WTC11 (cell line): ENCODE measurements at regions not wholly inside any gene's neighbourhood (a gene's known extent, or its start where the extent isn't known, plus 50 kb on each side); places are given as distances from the start of the nearest gene placed in this dataset.

Experiments
- ATAC-seq: fragments of 200-7000 bp; cut with Tn5 transposase; 2 replicates; pipeline ENCODE4 v1.10.0; 2021; ENCODE audit warnings: mild to moderate bottlenecking, moderate library complexity
- CTCF ChIA-PET: fragments of 300-600 bp; sonication (Branson Sonifier 250); formaldehyde crosslinking; loops from one replicate; lab custom pipeline; 2021; ENCODE audit warnings: antibody characterized with exemption; lab: Charles Lee
- POLR2A ChIA-PET: fragments of 350-600 bp; sonication (Branson Sonifier 250); formaldehyde crosslinking; loops from one replicate; lab custom pipeline; 2021; ENCODE audit warnings: antibody characterized with exemption; lab: Charles Lee
- DNase-seq: peaks from one replicate; pipeline ENCODE4 v3.0.0; 2021; ENCODE audit warnings: low spot score
- H3K27ac Mint-ChIP-seq: 2 replicates; pipeline ENCODE4 v1.8.0; 2021; ENCODE audit warnings: mixed read lengths
- H3K27me3 Mint-ChIP-seq: 2 replicates; pipeline ENCODE4 v1.8.0; 2021; ENCODE audit warnings: low read depth, mild to moderate bottlenecking, moderate library complexity, mixed read lengths
- H3K36me3 Mint-ChIP-seq: 2 replicates; pipeline ENCODE4 v1.8.0; 2021; ENCODE audit warnings: mixed read lengths
- H3K4me1 Mint-ChIP-seq: 2 replicates; pipeline ENCODE4 v1.8.0; 2022; ENCODE audit warnings: mixed read lengths
- H3K4me3 Mint-ChIP-seq: 2 replicates; pipeline ENCODE4 v1.8.0; 2021; ENCODE audit warnings: mild to moderate bottlenecking, moderate library complexity, mixed read lengths
- H3K9me3 Mint-ChIP-seq: 2 replicates; pipeline ENCODE4 v1.8.0; 2021; ENCODE audit warnings: mixed read lengths
- ARID4B ChIP-seq: sonication (generic); formaldehyde crosslinking; IDR thresholded peaks from 2 replicates; pipeline ENCODE4 v1.8.0; 2023; ENCODE audit warnings: missing genetic modification reagents, mild to moderate bottlenecking, borderline replicate concordance
- ATF1 ChIP-seq: sonication (generic); formaldehyde crosslinking; IDR thresholded peaks from 2 replicates; pipeline ENCODE4 v1.8.1; 2023; ENCODE audit warnings: mild to moderate bottlenecking, moderate library complexity, missing genetic modification reagents
- ATF3 ChIP-seq: sonication (generic); formaldehyde crosslinking; conservative IDR thresholded peaks from 2 replicates; pipeline ENCODE4 v1.8.1; 2022; ENCODE audit warnings: mild to moderate bottlenecking, missing genetic modification reagents
- FOXK1 ChIP-seq: sonication (generic); formaldehyde crosslinking; IDR thresholded peaks from 2 replicates; pipeline ENCODE4 v1.8.0; 2022; ENCODE audit warnings: mild to moderate bottlenecking, moderate library complexity, missing genetic modification reagents
- FOXP4 ChIP-seq: sonication (generic); formaldehyde crosslinking; IDR thresholded peaks from 2 replicates; pipeline ENCODE4 v1.8.0; 2022; ENCODE audit warnings: mild to moderate bottlenecking, missing genetic modification reagents
- GABPB1 ChIP-seq: sonication (generic); formaldehyde crosslinking; IDR thresholded peaks from 2 replicates; pipeline ENCODE4 v1.8.1; 2023; ENCODE audit warnings: mild to moderate bottlenecking, missing genetic modification reagents
- IRF1 ChIP-seq: sonication (generic); formaldehyde crosslinking; IDR thresholded peaks from 2 replicates; pipeline ENCODE4 v1.8.0; 2023; ENCODE audit warnings: missing genetic modification reagents
- IRF2 ChIP-seq: sonication (generic); formaldehyde crosslinking; IDR thresholded peaks from 2 replicates; pipeline ENCODE4 v1.8.0; 2022; ENCODE audit warnings: low read depth, missing genetic modification reagents, borderline replicate concordance
- JAZF1 ChIP-seq: fragments of 250-450 bp; sonication (Bioruptor Pico); IDR thresholded peaks from 2 replicates; pipeline ENCODE4 v1.9.0; 2021; ENCODE audit warnings: moderate library complexity, mild to moderate bottlenecking, inconsistent platforms
- JUN ChIP-seq: sonication (generic); formaldehyde crosslinking; IDR thresholded peaks from 2 replicates; pipeline ENCODE4 v1.8.0; 2023; ENCODE audit warnings: mild to moderate bottlenecking, missing genetic modification reagents
- OVOL2 ChIP-seq: fragments of 250-450 bp; sonication (Bioruptor Pico); IDR thresholded peaks from 2 replicates; pipeline ENCODE4 v1.9.0; 2021; ENCODE audit warnings: mild to moderate bottlenecking, borderline replicate concordance
- PRRX2 ChIP-seq: fragments of 250-450 bp; sonication (Bioruptor Pico); IDR thresholded peaks from 2 replicates; pipeline ENCODE4 v1.8.0; 2021; ENCODE audit warnings: mild to moderate bottlenecking
- RELA ChIP-seq: sonication (generic); formaldehyde crosslinking; IDR thresholded peaks from 2 replicates; pipeline ENCODE4 v1.8.1; 2022; ENCODE audit warnings: missing genetic modification reagents, mild to moderate bottlenecking, borderline replicate concordance
- SP1 ChIP-seq: sonication (generic); formaldehyde crosslinking; conservative IDR thresholded peaks from 2 replicates; pipeline ENCODE4 v1.8.1; 2022; ENCODE audit warnings: missing genetic modification reagents
- TEAD1 ChIP-seq: sonication (generic); formaldehyde crosslinking; IDR thresholded peaks from 2 replicates; pipeline ENCODE4 v1.8.0; 2022; ENCODE audit warnings: mild to moderate bottlenecking, missing genetic modification reagents
- ZNF396 ChIP-seq: fragments of 250-450 bp; sonication (Bioruptor Pico); IDR thresholded peaks from 2 replicates; pipeline ENCODE4 v1.8.0; 2021; ENCODE audit warnings: mild to moderate bottlenecking, moderate library complexity, borderline replicate concordance
- ZNF425 ChIP-seq: fragments of 250-450 bp; sonication (Bioruptor Pico); conservative IDR thresholded peaks from 2 replicates; pipeline ENCODE4 v1.9.0; 2021; ENCODE audit warnings: mild to moderate bottlenecking
- ZNF671 ChIP-seq: fragments of 250-450 bp; sonication (Bioruptor Pico); IDR thresholded peaks from 2 replicates; pipeline ENCODE4 v1.8.0; 2021; ENCODE audit warnings: mild to moderate bottlenecking
- ZSCAN18 ChIP-seq: fragments of 250-450 bp; sonication (Bioruptor Pico); IDR thresholded peaks from 2 replicates; pipeline ENCODE4 v2.1.2; 2022; ENCODE audit warnings: mild to moderate bottlenecking, moderate library complexity

- TF ChIP-seq ARID4B (no peak), ATF1 (CRISPR knock-in tag) (no peak), GABPB1 (CRISPR knock-in tag) (no peak)
Observed at GRCh38 chr3:18510947-18511346, 85.8 kb upstream of the SATB1 start (continued).

GRCh38 chr3:18507333-18507732 lies 82.2 kb upstream of the SATB1 start:
- Mint-ChIP-seq H3K4me1 (peaks cover 24% of the 10 kb centered on the region), H3K4me3 (no peak overlapping the region), H3K9me3 (0 out of 2 replicates have a peak, but pooled peaks cover 6% of the 10 kb centered on the region), H3K27me3 (peaks cover 3% of the 10 kb centered on the region; the same call in 1 of the 2 replicates), H3K27ac (no peak overlapping the region), H3K36me3 (no peaks in the 10 kb centered on the region)
- TF ChIP-seq PRRX2 (no peak), FOXP4 (CRISPR knock-in tag) (no peak), FOXK1 (CRISPR knock-in tag) (no peak), ZNF671 (CRISPR knock-in tag) (no peak), ZNF396 (CRISPR knock-in tag) (no peak), SP1 (CRISPR knock-in tag) (no peak), ZSCAN18 (CRISPR knock-in tag) (no peak), ATF3 (CRISPR knock-in tag) (no peak), GABPB1 (CRISPR knock-in tag) (no peak), ZNF425 (no peak), OVOL2 (CRISPR knock-in tag) (no peak), RELA (CRISPR knock-in tag) (no peak), JAZF1 (CRISPR knock-in tag) (no peak), JUN (CRISPR knock-in tag) (no peak), TEAD1 (CRISPR knock-in tag) (no peak), IRF2 (CRISPR knock-in tag) (no peak), IRF1 (no peak), ARID4B (no peak)
- CTCF ChIA-PET: no interaction called here
- ATAC-seq (no peak), DNase-seq (no peak)
- POLR2A ChIA-PET: no interaction called here
